ENCODE measurements at regions not wholly inside any gene's neighbourhood (a gene's known extent, or its start where the extent isn't known, plus 50 kb on each side); places are given as distances from the start of the nearest gene placed in this dataset.

GRCh38 chr5:74174366-74174765 lies 466.2 kb downstream of the ENC1 start:
- no peak for DNase-seq

- DNase-seq, result no peak
These were observed 466.9 kb downstream of the ENC1 start for GRCh38 chr5:74173665-74174064.

- no peak for DNase-seq
These were observed 467.3 kb downstream of the ENC1 start for GRCh38 chr5:74173241-74173640.

GRCh38 chr5:74169701-74170100 lies 470.8 kb downstream of the ENC1 start:
- no peak for DNase-seq

GRCh38 chr5:74167930-74168315 lies 472.6 kb downstream of the ENC1 start:
- DNase-seq, result no peak

GRCh38 chr5:74167206-74167929 lies 473.2 kb downstream of the ENC1 start:
- no peak for DNase-seq

GRCh38 chr5:74166064-74166463 lies 474.5 kb downstream of the ENC1 start:
- DNase-seq, result no peak

- peak; percentile 71 for DNase-seq
These were observed 475.7 kb downstream of the ENC1 start for GRCh38 chr5:74164725-74165235.

GRCh38 chr5:74162524-74162923 lies 478.0 kb downstream of the ENC1 start:
- no peak for DNase-seq

GRCh38 chr5:74161170-74161569 lies 479.4 kb downstream of the ENC1 start:
- no peak for DNase-seq

- DNase-seq, result no peak
These were observed 483.7 kb downstream of the ENC1 start for GRCh38 chr5:74156728-74157383.

- DNase-seq, result no peak
These were observed 485.0 kb downstream of the ENC1 start for GRCh38 chr5:74155501-74155900.

- DNase-seq, result no peak
These were observed 486.0 kb downstream of the ENC1 start for GRCh38 chr5:74154526-74154925.

GRCh38 chr5:74153255-74153790 lies 487.2 kb downstream of the ENC1 start:
- DNase-seq, result no peak

- no peak for DNase-seq
These were observed 487.8 kb downstream of the ENC1 start for GRCh38 chr5:74152625-74153254.

- DNase-seq, result no peak
These were observed 488.4 kb downstream of the ENC1 start for GRCh38 chr5:74152136-74152535.

- DNase-seq, result no peak
These were observed 491.1 kb downstream of the ENC1 start for GRCh38 chr5:74149395-74149794.

GRCh38 chr5:74148321-74148720 lies 492.2 kb downstream of the ENC1 start:
- peak; percentile 49 for DNase-seq

- DNase-seq, result peak; percentile 56
These were observed 493.7 kb downstream of the ENC1 start for GRCh38 chr5:74146796-74147195.

GRCh38 chr5:74145951-74146350 lies 494.6 kb downstream of the ENC1 start:
- DNase-seq, result peak; percentile 51

- DNase-seq, result no peak
These were observed 496.7 kb downstream of the ENC1 start for GRCh38 chr5:74143721-74144330.

- DNase-seq, result no peak
These were observed 497.4 kb downstream of the ENC1 start for GRCh38 chr5:74143151-74143550.

- no peak for DNase-seq
These were observed 499.5 kb downstream of the ENC1 start for GRCh38 chr5:74141053-74141452.
